ENCODE measurements at regions not wholly inside any gene's neighbourhood (a gene's known extent, or its start where the extent isn't known, plus 50 kb on each side); places are given as distances from the start of the nearest gene placed in this dataset.

- no peak for TF ChIP-seq CTCF (IDR thresholded peaks at IDR 0.05)
- TF ChIP-seq POLR2A (IDR thresholded peaks at IDR 0.05), result no peak
- no peak for TF ChIP-seq EP300 (IDR thresholded peaks at IDR 0.05)
- TF ChIP-seq POLR2AphosphoS5 (IDR thresholded peaks at IDR 0.05), result no peak
These were observed 1548.7 kb downstream of the RPA4 start for GRCh38 chrX:98432413-98432812.

Measured in suprapubic skin (tissue), 4 donors.